ENCODE measurements at regions not wholly inside any gene's neighbourhood (a gene's known extent, or its start where the extent isn't known, plus 50 kb on each side); places are given as distances from the start of the nearest gene placed in this dataset.

- TF ChIP-seq ZFX (IDR thresholded peaks at IDR 0.05) (no peak), CTCF (conservative IDR thresholded peaks at IDR 0.05) (no peak)
These were observed 290.1 kb downstream of the AGTPBP1 start for GRCh38 chr9:85451680-85452079.
